OCI-LY1 (cell line): ENCODE measurements at regions not wholly inside any gene's neighbourhood (a gene's known extent, or its start where the extent isn't known, plus 50 kb on each side); places are given as distances from the start of the nearest gene placed in this dataset.

Experiments used
- H2AFZ ChIP-seq: fragments of 200-600 bp; sonication (generic), shearing (Covaris generic); 2 replicates; pipeline ENCODE4 v1.6.0; 2014; ENCODE audit warnings: antibody characterized with exemption, mild to moderate bottlenecking, low read length
- H3F3A ChIP-seq: fragments of 200-600 bp; sonication (generic), shearing (Covaris generic); 2 replicates; pipeline ENCODE4 v1.6.0; 2014; ENCODE audit warnings: mild to moderate bottlenecking, antibody characterized with exemption, low read length, moderate library complexity; ENCODE audit not compliant: insufficient read depth
- H3K27ac ChIP-seq: fragments of 200-600 bp; sonication (generic); 2 replicates; pipeline ENCODE4 v1.5.1; 2014; ENCODE audit warnings: low read length, mixed run types, mild to moderate bottlenecking, low read depth; ENCODE audit not compliant: poor library complexity, severe bottlenecking
- H3K27me3 ChIP-seq: fragments of 200-600 bp; sonication (generic); 2 replicates; pipeline ENCODE4 v1.6.0; 2014; ENCODE audit warnings: antibody characterized with exemption, mild to moderate bottlenecking, low read length, moderate library complexity; ENCODE audit not compliant: insufficient read depth
- H3K36me3 ChIP-seq: fragments of 200-600 bp; sonication (generic); 2 replicates; pipeline ENCODE4 v1.6.1; 2014; ENCODE audit warnings: mild to moderate bottlenecking, antibody characterized with exemption, low read length, moderate library complexity, mixed read lengths; ENCODE audit not compliant: insufficient read depth
- H3K4me1 ChIP-seq: fragments of 200-600 bp; sonication (generic); 2 replicates; pipeline ENCODE4 v1.5.1; 2014; ENCODE audit warnings: mild to moderate bottlenecking, low read length, moderate library complexity; ENCODE audit not compliant: insufficient read depth, severe bottlenecking
- H3K4me2 ChIP-seq: fragments of 200-600 bp; sonication (generic), shearing (Covaris generic); 2 replicates; pipeline ENCODE4 v1.6.1; 2014; ENCODE audit warnings: low read length
- H3K4me3 ChIP-seq: fragments of 200-600 bp; sonication (generic); 2 replicates; pipeline ENCODE4 v1.5.1; 2014; ENCODE audit warnings: low read length, low read depth, mild to moderate bottlenecking, mixed read lengths; ENCODE audit not compliant: poor library complexity, severe bottlenecking
- H3K79me2 ChIP-seq: fragments of 200-600 bp; shearing (Covaris generic); 2 replicates; pipeline ENCODE4 v1.6.1; 2016; ENCODE audit warnings: mixed run types, low read length, mixed read lengths; ENCODE audit not compliant: insufficient read depth
- H3K9ac ChIP-seq: fragments of 200-600 bp; sonication (generic), shearing (Covaris generic); 2 replicates; pipeline ENCODE4 v1.6.1; 2014; ENCODE audit warnings: mild to moderate bottlenecking, low read length, mixed read lengths
- H3K9me2 ChIP-seq: fragments of 200-600 bp; sonication (generic), shearing (Covaris generic); 2 replicates; pipeline ENCODE4 v1.6.1; 2014; ENCODE audit warnings: low read depth, mild to moderate bottlenecking, low read length, mixed read lengths
- H3K9me3 ChIP-seq: fragments of 200-600 bp; shearing (Covaris generic); 2 replicates; pipeline ENCODE4 v1.6.1; 2014; ENCODE audit warnings: low read length, mixed read lengths
- H4K20me1 ChIP-seq: fragments of 200-600 bp; sonication (generic), shearing (Covaris generic); 2 replicates; pipeline ENCODE4 v1.6.0; 2016; ENCODE audit warnings: mild to moderate bottlenecking, low read length; ENCODE audit not compliant: insufficient read depth
- CTCF ChIP-seq: fragments of 200-600 bp; sonication (generic), shearing (Covaris generic); IDR thresholded peaks from 2 replicates; pipeline ENCODE4 v1.5.1; 2017; ENCODE audit warnings: mild to moderate bottlenecking, antibody characterized with exemption, low read length, moderate library complexity, mixed read lengths
- EZH2 ChIP-seq: fragments of 200-600 bp; sonication (generic), shearing (Covaris generic); IDR thresholded peaks from 2 replicates; pipeline ENCODE4 v1.8.0; 2017; ENCODE audit warnings: borderline replicate concordance, mixed run types, mild to moderate bottlenecking, antibody characterized with exemption, low read length, moderate library complexity, mixed read lengths

- Histone ChIP-seq H3F3A (no peaks in the 10 kb centered on the region), H2AFZ (no peak overlapping the region), H3K4me3 (no peak overlapping the region), H3K27ac (no peak overlapping the region), H3K79me2 (no peaks in the 10 kb centered on the region), H3K9me3 (no peaks in the 10 kb centered on the region), H4K20me1 (no peaks in the 10 kb centered on the region), H3K9me2 (no peaks in the 10 kb centered on the region), H3K27me3 (no peaks in the 10 kb centered on the region), H3K4me1 (no peaks in the 10 kb centered on the region), H3K36me3 (no peaks in the 10 kb centered on the region), H3K4me2 (no peak overlapping the region), H3K9ac (no peak overlapping the region)
- TF ChIP-seq CTCF (no peak), EZH2 (no peak)
These were observed 54.5 kb upstream of the ACMSD start for GRCh38 chr2:134783912-134784311.

- H2AFZ ChIP-seq, result no peak overlapping the region
- no peaks in the 10 kb centered on the region for H3K9me2 ChIP-seq
- H3K9ac ChIP-seq, result no peak overlapping the region
- TF ChIP-seq CTCF (no peak), EZH2 (no peak)
- H3F3A ChIP-seq, result no peaks in the 10 kb centered on the region
- no peaks in the 10 kb centered on the region for H3K27me3 ChIP-seq
- H3K9me3 ChIP-seq, result no peaks in the 10 kb centered on the region
- no peaks in the 10 kb centered on the region for H3K4me1 ChIP-seq
- no peak overlapping the region for H3K4me3 ChIP-seq
- H3K4me2 ChIP-seq, result no peak overlapping the region
- no peak overlapping the region for H3K27ac ChIP-seq
- no peaks in the 10 kb centered on the region for H4K20me1 ChIP-seq
- no peaks in the 10 kb centered on the region for H3K36me3 ChIP-seq
- no peaks in the 10 kb centered on the region for H3K79me2 ChIP-seq
These were observed 52.6 kb upstream of the ACMSD start for GRCh38 chr2:134785659-134786430.

- Histone ChIP-seq H3K79me2 (no peaks in the 10 kb centered on the region), H3K9me3 (no peaks in the 10 kb centered on the region), H3K27ac (no peak overlapping the region), H3K4me1 (no peaks in the 10 kb centered on the region), H3K4me3 (no peak overlapping the region), H3K27me3 (no peaks in the 10 kb centered on the region), H2AFZ (no peak overlapping the region), H3K36me3 (no peaks in the 10 kb centered on the region), H3K9ac (no peak overlapping the region), H3F3A (no peaks in the 10 kb centered on the region), H4K20me1 (no peaks in the 10 kb centered on the region), H3K4me2 (no peak overlapping the region), H3K9me2 (no peaks in the 10 kb centered on the region)
- TF ChIP-seq EZH2 (no peak), CTCF (no peak)
These were observed 50.0 kb upstream of the ACMSD start for GRCh38 chr2:134788417-134788816.
